NT2/D1 (cell line): ENCODE measurements at regions not wholly inside any gene's neighbourhood (a gene's known extent, or its start where the extent isn't known, plus 50 kb on each side); places are given as distances from the start of the nearest gene placed in this dataset.

Experiments
- SUZ12 ChIP-seq: IDR thresholded peaks from 2 replicates; pipeline ENCODE4 v1.6.1; 2011; ENCODE audit not compliant: insufficient read length, insufficient read depth; ENCODE audit errors: extremely low read depth
- ZNF274 ChIP-seq: IDR thresholded peaks from 2 replicates; pipeline ENCODE4 v1.6.1; 2011; ENCODE audit warnings: mild to moderate bottlenecking, low read depth, low read length

DNA sequence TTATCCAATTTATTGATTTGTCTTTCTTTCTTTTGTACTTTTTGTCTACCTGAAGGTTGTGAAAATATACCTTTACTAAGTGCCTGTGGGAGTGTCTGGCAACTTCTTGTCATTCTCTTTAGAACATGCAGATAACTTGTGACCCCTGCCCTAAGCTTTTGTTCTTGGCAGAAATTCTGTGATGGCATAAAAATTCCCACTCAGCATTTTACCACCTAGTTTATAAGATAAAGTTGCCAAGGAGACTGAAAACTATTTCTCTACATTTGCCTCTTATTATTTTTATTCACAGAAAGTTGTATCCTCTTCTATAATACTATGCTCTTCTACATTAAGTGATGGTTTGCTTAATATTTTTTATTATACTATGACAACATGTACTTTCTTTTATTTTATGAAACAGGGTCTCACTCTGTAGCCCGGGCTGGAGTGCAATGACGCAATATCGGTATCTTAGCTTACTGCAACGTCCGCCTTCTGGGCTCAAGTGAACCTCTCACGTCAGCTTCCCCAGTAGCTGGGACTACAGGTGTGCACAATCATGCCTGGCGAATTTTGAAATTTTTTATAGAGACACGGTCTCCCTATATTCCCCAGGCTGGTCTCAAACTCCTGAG, 683.5 kb downstream of the ANKRD7 start:
- TF ChIP-seq SUZ12 (no peak), ZNF274 (no peak)
